Neural cell (in vitro differentiated cells): ENCODE measurements at regions not wholly inside any gene's neighbourhood (a gene's known extent, or its start where the extent isn't known, plus 50 kb on each side); places are given as distances from the start of the nearest gene placed in this dataset.

ENCODE experiments used
- H2AFZ ChIP-seq: fragments of 200-600, 300-800 bp; sonication (generic), shearing (Covaris generic); 2 replicates; pipeline ENCODE4 v1.6.0; 2014; ENCODE audit warnings: low read depth, mild to moderate bottlenecking, antibody characterized with exemption, low read length, moderate library complexity
- H3F3A ChIP-seq: fragments of 200-600 bp; shearing (Covaris generic); 2 replicates; pipeline ENCODE4 v1.6.1; 2016; ENCODE audit warnings: mild to moderate bottlenecking, moderate library complexity, mixed read lengths, antibody characterized with exemption, low read length; ENCODE audit not compliant: insufficient read depth, poor library complexity, severe bottlenecking
- H3K27ac ChIP-seq: fragments of 200-600, 300-800 bp; sonication (generic), shearing (Covaris generic); 2 replicates; pipeline ENCODE4 v1.5.1; 2014; ENCODE audit warnings: mild to moderate bottlenecking, low read length, moderate library complexity
- H3K27me3 ChIP-seq: fragments of 300-800, 200-600 bp; sonication (generic), shearing (Covaris generic); 2 replicates; pipeline ENCODE4 v1.6.0; 2014; ENCODE audit warnings: mild to moderate bottlenecking, low read depth, low read length, moderate library complexity; ENCODE audit not compliant: insufficient read depth
- H3K36me3 ChIP-seq: fragments of 300-800, 200-600 bp; sonication (generic), shearing (Covaris generic); 2 replicates; pipeline ENCODE4 v1.5.1; 2014; ENCODE audit warnings: mild to moderate bottlenecking, antibody characterized with exemption, low read length, moderate library complexity; ENCODE audit not compliant: insufficient read depth
- H3K4me2 ChIP-seq: fragments of 300-800, 200-600 bp; sonication (generic), shearing (Covaris generic); 2 replicates; pipeline ENCODE4 v1.6.0; 2014; ENCODE audit warnings: mild to moderate bottlenecking, low read length
- H3K4me3 ChIP-seq: fragments of 300-800, 200-600 bp; sonication (generic), shearing (Covaris generic); 2 replicates; pipeline ENCODE4 v1.5.1; 2014; ENCODE audit warnings: mild to moderate bottlenecking, low read length, moderate library complexity
- H3K79me2 ChIP-seq: fragments of 200-600 bp; shearing (Covaris generic); replicated peaks from 2 replicates; pipeline ENCODE4 v1.6.0; 2014; ENCODE audit warnings: mild to moderate bottlenecking, low read length, moderate library complexity; ENCODE audit not compliant: insufficient read depth
- H3K9ac ChIP-seq: fragments of 300-800, 200-600 bp; sonication (generic), shearing (Covaris generic); 2 replicates; pipeline ENCODE4 v1.6.1; 2016; ENCODE audit warnings: mild to moderate bottlenecking, low read length, mixed read lengths
- H3K9me2 ChIP-seq: fragments of 200-600 bp; shearing (Covaris generic); 2 replicates; pipeline ENCODE4 v1.6.1; 2016; ENCODE audit warnings: mild to moderate bottlenecking, low read length, mixed read lengths; ENCODE audit not compliant: insufficient read depth
- H3K9me3 ChIP-seq: fragments of 200-600, 300-800 bp; sonication (generic), shearing (Covaris generic); 2 replicates; pipeline ENCODE4 v1.6.1; 2016; ENCODE audit warnings: mild to moderate bottlenecking, mixed run types, low read length, moderate library complexity, mixed read lengths
- H4K20me1 ChIP-seq: fragments of 200-600 bp; shearing (Covaris generic); 2 replicates; pipeline ENCODE4 v1.6.1; 2016; ENCODE audit warnings: mild to moderate bottlenecking, mixed run types; ENCODE audit not compliant: insufficient read depth
- EP300 ChIP-seq: fragments of 450-650 bp; conservative IDR thresholded peaks from 2 replicates; pipeline ENCODE4 v1.6.1; 2014; ENCODE audit warnings: antibody characterized with exemption, mild to moderate bottlenecking, moderate library complexity; ENCODE audit not compliant: poor library complexity, severe bottlenecking
- EZH2 ChIP-seq: fragments of 200-600, 300-800 bp; shearing (Covaris generic), sonication (generic); IDR thresholded peaks from 2 replicates; pipeline ENCODE4 v1.6.1; 2014; ENCODE audit warnings: antibody characterized with exemption, low read length, borderline replicate concordance, mild to moderate bottlenecking; ENCODE audit not compliant: insufficient read depth, poor library complexity, severe bottlenecking
- MXI1 ChIP-seq: fragments of 450-650 bp; conservative IDR thresholded peaks from 2 replicates; pipeline ENCODE4 v1.6.1; 2014; ENCODE audit warnings: antibody characterized with exemption, mild to moderate bottlenecking; ENCODE audit not compliant: poor library complexity, severe bottlenecking
- POLR2AphosphoS5 ChIP-seq: IDR thresholded peaks from 2 replicates; pipeline ENCODE4 v1.6.1; 2012
- RAD21 ChIP-seq: fragments of 450-650 bp; conservative IDR thresholded peaks from 2 replicates; pipeline ENCODE4 v1.6.1; 2014; ENCODE audit warnings: antibody characterized with exemption, mild to moderate bottlenecking, moderate library complexity
- SMC3 ChIP-seq: fragments of 450-650 bp; conservative IDR thresholded peaks from 2 replicates; pipeline ENCODE4 v1.6.1; 2014; ENCODE audit warnings: antibody characterized with exemption, mild to moderate bottlenecking, moderate library complexity; ENCODE audit not compliant: poor library complexity
- TAF1 ChIP-seq: IDR thresholded peaks from 2 replicates; pipeline ENCODE4 v1.6.1; 2012; ENCODE audit warnings: low read depth
- TF ChIP-seq, protein P1 (sequence below): fragments of 450-650 bp; IDR thresholded peaks from 2 replicates; pipeline ENCODE4 v1.5.1; 2014; ENCODE audit warnings: antibody characterized with exemption, mild to moderate bottlenecking, moderate library complexity; ENCODE audit not compliant: poor library complexity, severe bottlenecking
- TF ChIP-seq, protein P2 (sequence below): IDR thresholded peaks from 2 replicates; pipeline ENCODE4 v1.6.1; 2012; ENCODE audit warnings: borderline replicate concordance

DNA sequence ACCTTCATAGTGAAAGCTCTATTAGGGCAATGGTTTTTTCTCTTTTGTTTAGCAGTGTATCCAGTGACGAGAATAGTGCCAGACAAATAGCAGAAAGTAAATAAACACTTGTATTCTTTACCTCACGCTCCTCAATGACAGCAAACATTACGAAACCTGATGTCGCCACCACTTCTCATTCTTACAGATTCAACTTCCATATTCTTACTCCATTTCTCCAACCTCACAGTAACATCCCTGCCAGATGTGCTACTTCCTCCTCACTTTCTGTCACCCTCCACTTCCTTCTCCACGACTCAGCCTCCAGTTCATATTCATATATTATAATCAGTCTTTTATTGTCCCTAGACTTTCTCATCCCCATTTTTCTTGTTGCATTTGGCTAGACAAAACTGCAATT is 1956.2 kb upstream of the AGA start:
- Histone ChIP-seq H3K9ac (no peak overlapping the region), H3K27ac (no peak overlapping the region), H3K27me3 (no peaks in the 10 kb centered on the region), H3K36me3 (no peaks in the 10 kb centered on the region), H3K9me3 (no peaks in the 10 kb centered on the region), H3K79me2 (no peaks in the 10 kb centered on the region), H3K9me2 (no peaks in the 10 kb centered on the region), H2AFZ (no peak overlapping the region), H3F3A (no peaks in the 10 kb centered on the region), H4K20me1 (no peaks in the 10 kb centered on the region), H3K4me2 (no peak overlapping the region), H3K4me3 (no peak overlapping the region)
- no peak for TF ChIP-seq EZH2
- no peak for TF ChIP-seq EP300
- TF ChIP-seq, protein P1, sequence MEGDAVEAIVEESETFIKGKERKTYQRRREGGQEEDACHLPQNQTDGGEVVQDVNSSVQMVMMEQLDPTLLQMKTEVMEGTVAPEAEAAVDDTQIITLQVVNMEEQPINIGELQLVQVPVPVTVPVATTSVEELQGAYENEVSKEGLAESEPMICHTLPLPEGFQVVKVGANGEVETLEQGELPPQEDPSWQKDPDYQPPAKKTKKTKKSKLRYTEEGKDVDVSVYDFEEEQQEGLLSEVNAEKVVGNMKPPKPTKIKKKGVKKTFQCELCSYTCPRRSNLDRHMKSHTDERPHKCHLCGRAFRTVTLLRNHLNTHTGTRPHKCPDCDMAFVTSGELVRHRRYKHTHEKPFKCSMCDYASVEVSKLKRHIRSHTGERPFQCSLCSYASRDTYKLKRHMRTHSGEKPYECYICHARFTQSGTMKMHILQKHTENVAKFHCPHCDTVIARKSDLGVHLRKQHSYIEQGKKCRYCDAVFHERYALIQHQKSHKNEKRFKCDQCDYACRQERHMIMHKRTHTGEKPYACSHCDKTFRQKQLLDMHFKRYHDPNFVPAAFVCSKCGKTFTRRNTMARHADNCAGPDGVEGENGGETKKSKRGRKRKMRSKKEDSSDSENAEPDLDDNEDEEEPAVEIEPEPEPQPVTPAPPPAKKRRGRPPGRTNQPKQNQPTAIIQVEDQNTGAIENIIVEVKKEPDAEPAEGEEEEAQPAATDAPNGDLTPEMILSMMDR: no peak
- no peak for TF ChIP-seq POLR2AphosphoS5
- no peak for TF ChIP-seq MXI1
- TF ChIP-seq, protein P2, sequence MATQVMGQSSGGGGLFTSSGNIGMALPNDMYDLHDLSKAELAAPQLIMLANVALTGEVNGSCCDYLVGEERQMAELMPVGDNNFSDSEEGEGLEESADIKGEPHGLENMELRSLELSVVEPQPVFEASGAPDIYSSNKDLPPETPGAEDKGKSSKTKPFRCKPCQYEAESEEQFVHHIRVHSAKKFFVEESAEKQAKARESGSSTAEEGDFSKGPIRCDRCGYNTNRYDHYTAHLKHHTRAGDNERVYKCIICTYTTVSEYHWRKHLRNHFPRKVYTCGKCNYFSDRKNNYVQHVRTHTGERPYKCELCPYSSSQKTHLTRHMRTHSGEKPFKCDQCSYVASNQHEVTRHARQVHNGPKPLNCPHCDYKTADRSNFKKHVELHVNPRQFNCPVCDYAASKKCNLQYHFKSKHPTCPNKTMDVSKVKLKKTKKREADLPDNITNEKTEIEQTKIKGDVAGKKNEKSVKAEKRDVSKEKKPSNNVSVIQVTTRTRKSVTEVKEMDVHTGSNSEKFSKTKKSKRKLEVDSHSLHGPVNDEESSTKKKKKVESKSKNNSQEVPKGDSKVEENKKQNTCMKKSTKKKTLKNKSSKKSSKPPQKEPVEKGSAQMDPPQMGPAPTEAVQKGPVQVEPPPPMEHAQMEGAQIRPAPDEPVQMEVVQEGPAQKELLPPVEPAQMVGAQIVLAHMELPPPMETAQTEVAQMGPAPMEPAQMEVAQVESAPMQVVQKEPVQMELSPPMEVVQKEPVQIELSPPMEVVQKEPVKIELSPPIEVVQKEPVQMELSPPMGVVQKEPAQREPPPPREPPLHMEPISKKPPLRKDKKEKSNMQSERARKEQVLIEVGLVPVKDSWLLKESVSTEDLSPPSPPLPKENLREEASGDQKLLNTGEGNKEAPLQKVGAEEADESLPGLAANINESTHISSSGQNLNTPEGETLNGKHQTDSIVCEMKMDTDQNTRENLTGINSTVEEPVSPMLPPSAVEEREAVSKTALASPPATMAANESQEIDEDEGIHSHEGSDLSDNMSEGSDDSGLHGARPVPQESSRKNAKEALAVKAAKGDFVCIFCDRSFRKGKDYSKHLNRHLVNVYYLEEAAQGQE: no peak
- no peak for TF ChIP-seq RAD21
- TF ChIP-seq SMC3: no peak
- no peak for TF ChIP-seq TAF1

DNA sequence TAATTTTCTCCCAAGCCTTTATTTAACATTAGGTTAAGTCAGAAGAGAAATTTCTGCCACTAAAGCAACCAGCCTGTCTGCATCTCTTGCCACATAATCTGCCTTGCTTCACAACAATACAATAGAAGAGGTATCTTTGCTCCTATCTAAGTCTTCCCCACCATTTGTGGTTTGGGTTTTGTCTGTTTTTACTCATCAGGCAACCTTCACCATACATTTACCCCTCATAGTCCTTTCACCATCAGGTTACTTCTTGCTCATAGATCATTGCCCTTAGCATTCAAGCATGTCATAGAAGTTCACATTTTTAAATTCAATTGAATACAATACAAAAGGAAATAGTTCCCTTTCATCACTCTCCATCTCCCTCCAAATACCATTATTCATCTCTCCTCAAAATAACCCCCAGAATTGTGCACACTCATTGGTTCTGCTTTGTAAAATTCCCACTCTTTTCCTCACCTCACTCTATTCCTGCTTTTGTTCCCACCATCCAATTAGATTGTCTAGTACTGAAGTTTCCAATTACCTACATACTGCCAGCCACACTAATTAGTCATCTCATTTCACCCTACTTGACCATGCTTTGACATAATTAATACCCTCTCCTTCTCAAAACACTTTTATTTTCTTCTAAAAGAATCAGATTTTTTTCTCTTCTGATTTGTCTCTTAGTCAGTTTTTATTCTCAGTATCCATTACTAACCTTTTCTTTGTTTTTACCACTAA is 1957.0 kb upstream of the AGA start:
- Histone ChIP-seq H4K20me1 (no peaks in the 10 kb centered on the region), H3K4me3 (no peak overlapping the region), H3K27me3 (no peaks in the 10 kb centered on the region), H3K9ac (no peak overlapping the region), H3K36me3 (no peaks in the 10 kb centered on the region), H3K9me2 (no peaks in the 10 kb centered on the region), H3F3A (no peaks in the 10 kb centered on the region), H3K79me2 (no peaks in the 10 kb centered on the region), H2AFZ (no peak overlapping the region), H3K27ac (no peak overlapping the region), H3K4me2 (no peak overlapping the region), H3K9me3 (no peaks in the 10 kb centered on the region)
- no peak for TF ChIP-seq POLR2AphosphoS5
- TF ChIP-seq, protein P2: no peak
- no peak for TF ChIP-seq SMC3
- no peak for TF ChIP-seq EZH2
- TF ChIP-seq EP300: no peak
- TF ChIP-seq TAF1: no peak
- TF ChIP-seq RAD21: no peak
- TF ChIP-seq MXI1: no peak
- TF ChIP-seq, protein P1: no peak
